Fibroblast of mammary gland (primary cell): ENCODE measurements at regions not wholly inside any gene's neighbourhood (a gene's known extent, or its start where the extent isn't known, plus 50 kb on each side); places are given as distances from the start of the nearest gene placed in this dataset.
"Not testable (repeated sequence)": the region's sequence is repeated elsewhere in the genome, so short reads cannot be mapped to it uniquely, and the experiment has no call there.

Experiments used
- DNase-seq: peaks from one replicate; pipeline ENCODE4 v3.0.0-alpha.2; 2010; ENCODE audit warnings: low read depth
- H3K4me3 ChIP-seq: 2 replicates; pipeline ENCODE4 v1.5.1; 2011; ENCODE audit warnings: low read depth, mild to moderate bottlenecking, low read length, moderate library complexity; ENCODE audit not compliant: control insufficient read depth
- TF ChIP-seq, protein P1 (sequence below): conservative IDR thresholded peaks from 2 replicates; pipeline ENCODE4 v1.5.1; 2011; ENCODE audit warnings: low read depth, low read length, inconsistent platforms; ENCODE audit not compliant: control insufficient read depth, insufficient read depth

DNA sequence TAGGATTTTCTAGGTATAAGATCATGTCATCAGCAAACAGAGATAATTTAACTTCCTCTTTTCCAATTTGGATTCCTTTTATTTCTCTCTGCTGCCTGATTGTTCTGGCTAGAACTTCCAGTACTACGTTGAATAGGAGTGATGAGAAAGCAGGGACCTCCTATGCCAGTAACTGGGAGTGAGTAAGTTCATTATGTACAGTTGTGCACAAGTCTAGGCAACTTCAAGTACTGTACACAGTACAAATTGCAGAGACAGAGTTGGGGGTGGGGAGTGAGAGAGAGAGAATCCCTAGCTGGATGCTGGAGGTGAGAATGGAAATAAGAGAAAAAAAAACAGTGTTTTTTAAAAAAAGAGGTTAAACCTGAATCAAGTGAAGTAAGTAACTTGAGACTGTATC lies 210.2 kb downstream of the MMUT start:
- no peak overlapping the region for H3K4me3 ChIP-seq
- TF ChIP-seq, protein P1, sequence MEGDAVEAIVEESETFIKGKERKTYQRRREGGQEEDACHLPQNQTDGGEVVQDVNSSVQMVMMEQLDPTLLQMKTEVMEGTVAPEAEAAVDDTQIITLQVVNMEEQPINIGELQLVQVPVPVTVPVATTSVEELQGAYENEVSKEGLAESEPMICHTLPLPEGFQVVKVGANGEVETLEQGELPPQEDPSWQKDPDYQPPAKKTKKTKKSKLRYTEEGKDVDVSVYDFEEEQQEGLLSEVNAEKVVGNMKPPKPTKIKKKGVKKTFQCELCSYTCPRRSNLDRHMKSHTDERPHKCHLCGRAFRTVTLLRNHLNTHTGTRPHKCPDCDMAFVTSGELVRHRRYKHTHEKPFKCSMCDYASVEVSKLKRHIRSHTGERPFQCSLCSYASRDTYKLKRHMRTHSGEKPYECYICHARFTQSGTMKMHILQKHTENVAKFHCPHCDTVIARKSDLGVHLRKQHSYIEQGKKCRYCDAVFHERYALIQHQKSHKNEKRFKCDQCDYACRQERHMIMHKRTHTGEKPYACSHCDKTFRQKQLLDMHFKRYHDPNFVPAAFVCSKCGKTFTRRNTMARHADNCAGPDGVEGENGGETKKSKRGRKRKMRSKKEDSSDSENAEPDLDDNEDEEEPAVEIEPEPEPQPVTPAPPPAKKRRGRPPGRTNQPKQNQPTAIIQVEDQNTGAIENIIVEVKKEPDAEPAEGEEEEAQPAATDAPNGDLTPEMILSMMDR = no peak
- DNase-seq = no peak

DNA sequence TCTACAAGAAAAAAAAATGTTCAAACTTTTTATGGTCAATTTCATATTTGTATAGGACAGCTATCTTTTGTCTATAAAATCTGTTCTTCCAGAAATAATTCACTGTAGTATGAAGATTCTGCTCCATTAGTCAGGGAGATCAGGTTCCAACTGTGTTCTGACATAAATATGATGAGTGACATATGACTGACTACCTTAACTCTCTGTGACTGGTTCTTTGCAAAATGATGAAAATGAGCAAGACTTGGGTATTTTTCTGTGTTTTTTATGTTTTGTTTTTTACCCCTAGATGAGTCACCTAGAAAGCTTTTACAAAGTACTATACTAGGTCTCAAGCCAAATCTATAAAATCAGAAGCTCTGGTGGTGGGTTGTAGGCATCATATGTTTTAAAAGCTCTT lies 229.6 kb downstream of the MMUT start:
- no peak overlapping the region for H3K4me3 ChIP-seq
- DNase-seq = peak; percentile 2
- TF ChIP-seq, protein P1 = no peak

DNA sequence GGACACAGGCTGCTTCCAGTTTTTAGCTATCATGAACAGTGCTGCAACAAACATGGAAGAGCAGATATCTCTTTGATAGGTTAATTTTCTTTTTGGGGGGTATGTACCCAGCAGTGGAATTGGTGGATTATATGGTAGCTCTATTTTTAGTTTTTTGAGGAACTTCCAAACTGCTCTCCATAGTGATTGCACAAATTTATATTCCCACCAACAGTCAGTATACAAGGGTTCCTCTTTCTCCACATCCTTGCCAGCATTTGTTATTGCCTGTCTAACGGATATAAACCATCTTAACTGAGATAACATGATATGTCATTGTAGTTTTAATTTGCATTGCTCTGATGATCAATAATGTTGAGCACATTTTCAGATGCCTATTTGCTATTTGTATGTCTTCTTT lies 237.6 kb downstream of the MMUT start:
- TF ChIP-seq, protein P1 = no peak
- H3K4me3 ChIP-seq = no peak overlapping the region

DNA sequence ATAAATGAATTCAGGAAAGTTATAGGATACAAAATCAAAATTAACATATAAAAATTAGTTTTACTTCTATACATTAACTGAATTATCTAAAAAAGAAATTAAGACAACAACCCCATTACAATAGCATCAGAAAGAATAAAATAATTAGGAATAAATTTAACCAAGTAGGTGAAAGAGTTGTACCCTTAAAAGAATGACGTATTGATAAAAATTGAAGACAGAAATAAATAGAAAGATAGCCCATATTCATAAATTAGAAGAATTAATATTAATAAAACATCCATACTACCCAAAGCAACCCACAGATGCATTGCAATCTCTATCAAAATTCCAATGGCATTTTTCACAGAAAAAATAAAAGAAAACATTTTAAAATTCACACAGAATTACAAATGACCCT lies 242.8 kb downstream of the MMUT start:
- H3K4me3 ChIP-seq = no peak overlapping the region
- DNase-seq = no peak
- TF ChIP-seq, protein P1 = no peak

More for the DNA sequence above, 237.6 kb downstream of the MMUT start:
- DNase-seq = no peak

DNA sequence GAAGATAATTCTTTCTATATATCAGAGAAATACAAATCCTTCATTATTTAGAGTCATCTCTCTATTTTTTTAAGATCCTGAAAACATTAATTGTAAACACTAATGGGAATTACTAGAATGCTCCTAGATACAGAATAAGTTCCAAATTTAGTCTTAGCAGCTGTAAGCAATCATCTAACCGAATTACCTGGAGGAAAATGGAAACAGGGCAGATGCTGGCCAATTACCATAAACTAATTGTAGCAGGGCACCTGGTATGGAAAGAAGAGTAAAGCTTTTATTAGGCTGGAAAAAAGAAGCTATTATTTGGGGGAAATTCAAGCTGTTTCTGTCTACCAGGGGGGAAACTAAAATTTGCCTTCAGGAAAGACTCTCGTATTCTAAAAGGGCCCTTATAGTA lies 257.5 kb downstream of the MMUT start:
- DNase-seq = no peak
- TF ChIP-seq, protein P1 = no peak
- H3K4me3 ChIP-seq = no peak overlapping the region

DNA sequence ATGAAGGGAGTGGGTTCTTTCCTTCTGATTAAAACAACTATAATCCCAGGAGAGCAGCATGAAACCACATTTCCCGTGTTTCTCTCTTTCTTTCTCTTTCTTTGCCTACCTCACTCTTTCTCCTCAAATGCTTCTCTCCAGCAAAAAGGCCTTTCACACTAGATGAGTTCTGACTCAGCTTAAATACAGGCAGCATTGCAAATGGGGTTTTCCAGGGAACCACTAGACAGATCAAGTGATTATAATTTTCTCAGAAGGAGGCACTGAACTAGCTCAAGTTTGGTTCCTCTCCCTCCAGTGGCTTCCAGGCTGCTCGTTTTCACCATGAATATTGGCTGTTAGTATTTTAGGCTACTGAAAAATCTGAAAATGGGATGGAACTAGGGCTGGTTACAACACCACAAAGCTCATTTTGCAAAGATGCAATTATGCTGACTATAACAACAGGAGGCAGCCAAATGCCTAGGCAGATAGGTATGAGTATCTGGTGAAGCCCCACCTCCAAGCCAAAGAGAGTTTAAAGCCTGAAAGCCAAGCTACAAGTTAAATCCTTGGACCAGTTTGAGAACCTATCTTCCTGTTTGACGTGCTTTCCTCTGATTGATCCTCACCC lies 260.0 kb downstream of the MMUT start:
- TF ChIP-seq, protein P1 = no peak
- DNase-seq = no peak

DNA sequence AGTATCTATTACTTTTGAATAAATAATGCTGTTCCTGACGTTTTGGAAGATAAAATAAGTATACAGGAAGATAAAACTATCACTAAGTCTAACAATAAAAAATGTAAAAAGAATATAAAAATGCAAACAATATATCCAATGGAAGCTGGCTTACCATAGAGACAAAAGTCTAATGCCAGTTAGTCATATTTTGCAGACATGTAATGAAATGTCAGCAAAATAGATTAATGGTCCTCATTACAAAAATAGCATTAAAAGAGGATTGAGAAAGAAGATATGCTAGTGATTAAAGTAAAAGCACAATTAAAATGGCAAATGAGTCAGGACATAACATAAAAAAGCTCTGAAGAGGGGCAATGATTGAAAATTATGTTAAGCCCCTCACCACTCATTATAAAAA lies 265.0 kb downstream of the MMUT start:
- H3K4me3 ChIP-seq = no peak overlapping the region
- TF ChIP-seq, protein P1 = no peak
- no peak for DNase-seq

More for the DNA sequence above, 260.0 kb downstream of the MMUT start:
- H3K4me3 ChIP-seq = no peak overlapping the region

DNA sequence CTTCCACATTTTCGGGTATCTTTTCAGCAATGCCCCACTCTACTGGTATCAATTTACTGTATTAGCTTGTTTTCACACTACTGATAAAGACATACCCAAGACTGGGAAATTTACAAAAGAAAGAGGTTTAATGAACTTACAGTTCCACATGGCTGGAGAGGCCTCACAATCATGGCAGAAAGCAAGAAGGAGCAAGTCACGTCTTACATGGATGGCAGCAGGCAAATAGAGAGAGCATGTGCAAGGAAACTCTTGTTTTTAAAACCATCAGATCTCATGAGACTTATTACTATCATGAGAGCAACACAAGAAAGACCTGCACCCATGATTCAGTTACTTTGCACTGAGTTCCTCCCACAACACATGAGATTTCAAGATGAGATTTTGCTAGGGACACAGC lies 300.7 kb downstream of the MMUT start:
- not testable (repeated sequence) for DNase-seq, H3K4me3 ChIP-seq
